GM10266 (cell line): ENCODE measurements at regions not wholly inside any gene's neighbourhood (a gene's known extent, or its start where the extent isn't known, plus 50 kb on each side); places are given as distances from the start of the nearest gene placed in this dataset.
"Not testable (repeated sequence)": the region's sequence is repeated elsewhere in the genome, so short reads cannot be mapped to it uniquely, and the experiment has no call there.

ENCODE experiments used
- DNase-seq: peaks from one replicate; pipeline ENCODE4 v3.0.0; 2012; ENCODE audit errors: extremely low spot score
- CTCF ChIP-seq: IDR thresholded peaks from 2 replicates; pipeline ENCODE4 v1.5.1; 2012; ENCODE audit warnings: mild to moderate bottlenecking, low read depth; ENCODE audit not compliant: control insufficient read depth, insufficient read depth; ENCODE audit errors: missing control alignments

DNA sequence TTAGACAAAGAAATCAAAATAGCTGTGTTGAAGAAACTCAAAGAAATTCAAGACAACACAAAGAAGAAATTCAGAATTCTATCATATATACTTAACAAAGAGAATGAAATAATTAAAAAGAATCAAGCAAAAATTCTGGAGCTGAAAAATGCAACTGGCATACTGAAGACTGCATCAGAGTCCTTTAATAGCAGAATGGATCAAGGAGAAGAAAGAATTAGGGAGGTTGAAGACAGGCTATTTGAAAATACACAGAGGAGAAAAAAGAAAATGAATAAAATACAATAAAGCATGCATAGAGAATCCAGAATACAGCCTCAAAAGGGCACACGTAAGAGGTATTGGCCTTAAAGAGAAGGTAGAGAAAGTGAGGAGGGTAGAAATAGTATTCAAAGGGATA is 179.5 kb upstream of the SPIN4 start:
- DNase-seq: no peak
- TF ChIP-seq CTCF: no peak

- TF ChIP-seq CTCF: no peak
Measured at GRCh38 chrX:63529961-63530360, 178.8 kb upstream of the SPIN4 start.

DNA sequence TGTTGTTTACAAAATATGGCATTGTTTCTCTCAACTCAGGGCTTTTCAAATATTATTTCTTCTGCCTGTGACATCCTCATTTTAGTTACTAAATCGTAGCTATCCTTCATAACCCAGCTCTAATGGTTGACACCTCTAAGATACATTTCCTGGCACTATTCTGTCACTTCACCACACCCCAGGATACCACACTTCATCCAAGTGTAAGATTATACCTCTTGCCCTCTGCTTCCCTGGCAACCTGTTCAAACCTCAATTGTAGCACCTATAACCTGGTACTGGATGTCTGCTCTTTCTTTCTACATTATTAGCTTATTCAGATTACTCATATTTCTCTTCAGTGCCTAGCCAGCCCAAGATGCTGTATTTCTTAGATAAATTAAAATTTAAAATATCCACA is 175.7 kb upstream of the SPIN4 start:
- TF ChIP-seq CTCF: no peak
- no peak for DNase-seq

More at GRCh38 chrX:63529961-63530360, 178.8 kb upstream of the SPIN4 start:
- DNase-seq: no peak

- DNase-seq: no peak
- TF ChIP-seq CTCF: no peak
Measured at GRCh38 chrX:63525491-63525890, 174.4 kb upstream of the SPIN4 start.

DNA sequence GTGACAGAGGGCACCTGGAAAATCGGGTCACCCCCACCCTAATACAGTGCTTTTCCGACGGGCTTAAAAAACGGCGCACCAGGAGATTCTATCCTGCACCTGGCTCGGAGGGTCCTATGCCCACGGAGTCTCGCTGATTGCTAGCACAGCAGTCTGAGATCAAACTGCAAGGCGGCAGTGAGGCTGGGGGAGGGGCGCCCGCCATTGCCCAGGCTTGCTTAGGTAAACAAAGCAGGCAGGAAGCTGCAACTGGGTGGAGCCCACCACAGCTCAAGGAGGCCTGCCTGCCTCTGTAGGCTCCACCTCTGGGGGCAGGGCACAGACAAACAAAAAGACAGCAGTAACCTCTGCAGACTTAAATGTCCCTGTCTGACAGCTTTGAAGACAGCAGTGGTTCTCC is 168.2 kb upstream of the SPIN4 start:
- DNase-seq: not testable (repeated sequence)

- DNase-seq: no peak
- no peak for TF ChIP-seq CTCF
Measured at GRCh38 chrX:63514569-63515080, 163.5 kb upstream of the SPIN4 start.

DNA sequence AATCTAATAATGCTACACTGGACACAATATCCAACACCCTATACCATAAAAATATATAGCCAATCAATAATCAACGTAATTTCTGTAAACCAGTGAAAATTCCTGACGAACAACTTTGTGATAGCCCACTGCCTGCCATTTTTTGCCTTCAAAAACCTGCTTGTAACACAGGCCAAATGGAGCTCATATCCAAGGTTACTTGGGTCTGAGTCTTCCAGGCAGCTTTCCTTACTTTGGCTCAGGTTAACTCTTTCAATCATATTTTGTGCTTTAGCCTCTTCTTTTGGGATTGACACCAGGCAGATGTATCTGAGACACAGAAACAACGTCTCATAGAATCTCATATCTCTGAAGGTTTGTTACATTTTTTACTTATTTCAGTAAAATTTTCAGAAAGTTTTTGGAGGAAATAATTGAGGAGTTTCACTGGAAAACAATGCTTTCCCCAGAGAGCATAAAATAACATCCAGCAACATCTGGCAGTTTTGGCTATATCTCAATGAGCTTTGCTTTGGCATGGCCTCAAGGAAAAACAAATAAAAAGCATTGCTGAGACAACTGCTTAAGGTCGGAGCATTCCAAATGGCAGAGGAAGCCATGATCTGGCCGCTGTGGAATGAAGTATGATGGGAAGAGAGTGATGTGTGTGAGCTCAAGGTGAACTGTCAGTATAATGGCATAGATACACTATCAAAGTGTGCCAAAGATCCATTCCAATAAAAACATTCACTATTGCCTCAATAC is 162.9 kb upstream of the SPIN4 start:
- no peak for TF ChIP-seq CTCF
- DNase-seq: no peak
